ENCODE measurements at regions not wholly inside any gene's neighbourhood (a gene's known extent, or its start where the extent isn't known, plus 50 kb on each side); places are given as distances from the start of the nearest gene placed in this dataset.
"Not testable (repeated sequence)": the region's sequence is repeated elsewhere in the genome, so short reads cannot be mapped to it uniquely, and the experiment has no call there.

DNA sequence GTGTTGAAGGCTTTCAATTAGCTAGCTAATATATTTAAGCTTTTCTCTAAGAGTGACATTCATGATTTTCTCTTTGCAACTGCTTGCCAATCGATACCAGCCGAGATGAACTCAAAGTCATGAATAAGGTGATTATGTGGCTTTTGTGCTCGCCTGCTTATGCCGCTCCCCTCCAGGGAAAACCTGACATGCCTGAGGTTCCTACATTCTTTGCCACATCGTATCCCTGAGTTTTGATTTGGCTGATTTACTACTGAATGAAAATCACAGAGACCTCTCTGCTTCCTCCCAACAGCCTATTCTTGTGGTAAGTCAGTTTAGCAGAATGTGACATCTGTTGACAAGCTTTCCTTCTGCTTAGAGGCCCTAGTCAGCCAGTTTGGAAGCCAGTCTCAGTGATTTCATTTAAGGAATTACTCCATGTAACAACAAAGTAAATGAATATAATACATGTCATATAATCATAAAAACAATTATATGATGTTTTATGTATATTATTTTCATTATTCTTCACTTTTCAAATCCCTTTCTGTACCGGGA is 513.4 kb downstream of the CSNK1G3 start:
- Histone ChIP-seq H3K27me3 (no peaks in the 10 kb centered on the region), H3K4me1 (no peaks in the 10 kb centered on the region), H3K4me3 (no peak overlapping the region), H3K9me3 (peaks cover 0 to under 1% of the 10 kb centered on the region in 2 donors), H3K27ac (no peak overlapping the region), H3K36me3 (no peaks in the 10 kb centered on the region)
- no peak for DNase-seq (ENCODE audit: low spot score)
- TF ChIP-seq CTCF (IDR thresholded peaks at IDR 0.05), result no peak

DNA sequence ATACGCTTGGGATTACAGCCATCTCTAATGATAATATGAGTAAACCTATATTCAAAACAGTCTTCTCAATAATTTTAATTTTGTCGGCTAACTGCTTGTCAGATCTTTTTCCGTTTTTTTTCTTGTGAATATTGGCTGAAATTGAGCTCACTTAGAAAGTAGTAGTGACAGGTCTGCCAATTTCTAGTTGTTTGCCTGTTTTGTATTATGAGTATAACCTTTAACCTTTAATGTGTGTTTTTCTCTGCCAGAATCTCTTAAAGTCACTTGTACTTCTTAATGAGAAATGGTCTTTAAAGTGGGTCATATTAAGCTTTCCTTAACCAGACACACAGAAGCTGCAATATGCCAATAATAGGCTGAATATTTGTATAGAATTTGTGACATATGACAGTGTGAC is 511.0 kb downstream of the CSNK1G3 start:
- DNase-seq (ENCODE audit: low spot score), result no peak
- Histone ChIP-seq H3K4me3 (no peak overlapping the region), H3K36me3 (no peaks in the 10 kb centered on the region), H3K27ac (no peak overlapping the region), H3K27me3 (no peaks in the 10 kb centered on the region), H3K9me3 (peaks cover 0 to 11% of the 10 kb centered on the region in 2 donors), H3K4me1 (no peaks in the 10 kb centered on the region)
- no peak for TF ChIP-seq CTCF (IDR thresholded peaks at IDR 0.05)

- no peak for TF ChIP-seq CTCF (IDR thresholded peaks at IDR 0.05)
- no peak for DNase-seq (ENCODE audit: low spot score)
These were observed 509.8 kb downstream of the CSNK1G3 start for GRCh38 chr5:124021776-124022175.

GRCh38 chr5:124021066-124021641 is 509.2 kb downstream of the CSNK1G3 start:
- Histone ChIP-seq H3K27ac (no peak overlapping the region), H3K36me3 (no peaks in the 10 kb centered on the region), H3K27me3 (no peaks in the 10 kb centered on the region), H3K4me3 (no peak overlapping the region), H3K4me1 (no peaks in the 10 kb centered on the region), H3K9me3 (peaks cover 0 to 11% of the 10 kb centered on the region in 2 donors)
- DNase-seq (ENCODE audit: low spot score), result no peak
- peak in 1 of 2 donors; percentile 17 for TF ChIP-seq CTCF (IDR thresholded peaks at IDR 0.05)

More at GRCh38 chr5:124021776-124022175, 509.8 kb downstream of the CSNK1G3 start:
- Histone ChIP-seq H3K36me3 (no peaks in the 10 kb centered on the region), H3K4me1 (no peaks in the 10 kb centered on the region), H3K27ac (no peak overlapping the region), H3K9me3 (peaks cover 0 to 11% of the 10 kb centered on the region in 2 donors), H3K27me3 (no peaks in the 10 kb centered on the region), H3K4me3 (no peak overlapping the region)

DNA sequence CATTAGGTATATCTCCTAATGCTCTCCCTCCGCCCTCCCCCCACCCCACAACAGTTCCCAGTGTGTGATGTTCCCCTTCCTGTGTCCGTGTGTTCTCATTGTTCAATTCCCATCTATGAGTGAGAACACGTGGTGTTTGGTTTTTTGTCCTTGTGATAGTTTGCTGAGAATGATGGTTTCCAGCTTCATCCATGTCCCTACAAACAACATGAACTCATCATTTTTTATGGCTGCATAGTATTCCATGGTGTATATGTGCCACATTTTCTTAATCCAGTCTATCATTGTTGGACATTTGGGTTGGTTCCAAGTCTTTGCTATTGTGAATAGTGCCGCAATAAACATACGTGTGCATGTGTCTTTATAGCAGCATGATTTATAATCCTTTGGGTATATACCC is 505.3 kb downstream of the CSNK1G3 start:
- peaks cover 0 to 11% of the 10 kb centered on the region in 2 donors for H3K9me3 ChIP-seq
- H3K27ac ChIP-seq; H3K4me3 ChIP-seq; DNase-seq (ENCODE audit: low spot score); H3K36me3 ChIP-seq; H3K4me1 ChIP-seq; H3K27me3 ChIP-seq: not testable (repeated sequence)

- no peak for DNase-seq (ENCODE audit: low spot score)
- no peaks in the 10 kb centered on the region for H3K27me3 ChIP-seq
- no peak for TF ChIP-seq CTCF (IDR thresholded peaks at IDR 0.05)
- no peaks in the 10 kb centered on the region for H3K36me3 ChIP-seq
- no peak overlapping the region for H3K4me3 ChIP-seq
- no peak overlapping the region for H3K27ac ChIP-seq
- peaks cover 0 to 32% of the 10 kb centered on the region in 2 donors for H3K9me3 ChIP-seq
- no peaks in the 10 kb centered on the region for H3K4me1 ChIP-seq
These were observed 495.9 kb downstream of the CSNK1G3 start for GRCh38 chr5:124007675-124008398.
